ENCODE measurements at regions not wholly inside any gene's neighbourhood (a gene's known extent, or its start where the extent isn't known, plus 50 kb on each side); places are given as distances from the start of the nearest gene placed in this dataset.
A peak's percentile ranks its signal among the peaks of the same experiment; 100 is the strongest.

DNA sequence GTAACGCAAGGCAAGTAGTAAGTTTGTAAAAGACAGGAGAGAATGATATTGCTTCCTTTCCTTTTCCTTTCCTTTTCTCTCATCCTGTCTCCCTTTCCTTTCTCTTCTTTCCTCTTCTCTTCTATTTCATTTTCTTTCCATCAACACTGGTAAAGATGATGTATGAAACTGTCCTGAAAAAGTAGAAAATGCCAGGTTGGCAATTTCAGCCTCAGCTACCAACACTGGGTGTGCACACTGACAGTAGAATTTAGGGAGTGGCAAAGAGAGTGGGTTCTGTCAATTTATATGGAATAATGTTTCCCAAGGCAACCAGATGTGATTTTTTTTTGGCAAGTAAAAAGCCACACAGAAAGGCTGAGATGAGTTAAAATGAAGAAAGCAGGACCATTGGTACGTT, 155.7 kb upstream of the ZRANB2 start:
- H3K4me3 ChIP-seq (ENCODE audit: low read depth, low read length): no peak overlapping the region
- DNase-seq (ENCODE audit: low read depth) (no peak), FAIRE-seq (no peak)
- TF ChIP-seq, protein P1, sequence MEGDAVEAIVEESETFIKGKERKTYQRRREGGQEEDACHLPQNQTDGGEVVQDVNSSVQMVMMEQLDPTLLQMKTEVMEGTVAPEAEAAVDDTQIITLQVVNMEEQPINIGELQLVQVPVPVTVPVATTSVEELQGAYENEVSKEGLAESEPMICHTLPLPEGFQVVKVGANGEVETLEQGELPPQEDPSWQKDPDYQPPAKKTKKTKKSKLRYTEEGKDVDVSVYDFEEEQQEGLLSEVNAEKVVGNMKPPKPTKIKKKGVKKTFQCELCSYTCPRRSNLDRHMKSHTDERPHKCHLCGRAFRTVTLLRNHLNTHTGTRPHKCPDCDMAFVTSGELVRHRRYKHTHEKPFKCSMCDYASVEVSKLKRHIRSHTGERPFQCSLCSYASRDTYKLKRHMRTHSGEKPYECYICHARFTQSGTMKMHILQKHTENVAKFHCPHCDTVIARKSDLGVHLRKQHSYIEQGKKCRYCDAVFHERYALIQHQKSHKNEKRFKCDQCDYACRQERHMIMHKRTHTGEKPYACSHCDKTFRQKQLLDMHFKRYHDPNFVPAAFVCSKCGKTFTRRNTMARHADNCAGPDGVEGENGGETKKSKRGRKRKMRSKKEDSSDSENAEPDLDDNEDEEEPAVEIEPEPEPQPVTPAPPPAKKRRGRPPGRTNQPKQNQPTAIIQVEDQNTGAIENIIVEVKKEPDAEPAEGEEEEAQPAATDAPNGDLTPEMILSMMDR (IDR thresholded peaks at IDR 0.05; ENCODE audit: insufficient read depth, low read length, severe bottlenecking): no peak
- H3K36me3 ChIP-seq (ENCODE audit: control insufficient read depth, insufficient read depth, low read length): no peaks in the 10 kb centered on the region
- no peaks in the 10 kb centered on the region for H3K27me3 ChIP-seq (ENCODE audit: control insufficient read depth, insufficient read depth, low read length)

GRCh38 chr1:71233645-71234044, 152.8 kb upstream of the ZRANB2 start:
- no peak overlapping the region for H3K4me3 ChIP-seq (ENCODE audit: low read depth, low read length)
- H3K27me3 ChIP-seq (ENCODE audit: control insufficient read depth, insufficient read depth, low read length): no peaks in the 10 kb centered on the region
- DNase-seq (ENCODE audit: low read depth): no peak
- TF ChIP-seq, protein P1 (IDR thresholded peaks at IDR 0.05; ENCODE audit: insufficient read depth, low read length, severe bottlenecking): no peak
- H3K36me3 ChIP-seq (ENCODE audit: control insufficient read depth, insufficient read depth, low read length): no peaks in the 10 kb centered on the region
- no peak for FAIRE-seq

- H3K27me3 ChIP-seq (ENCODE audit: control insufficient read depth, insufficient read depth, low read length): no peaks in the 10 kb centered on the region
- no peak for DNase-seq (ENCODE audit: low read depth)
- H3K36me3 ChIP-seq (ENCODE audit: control insufficient read depth, insufficient read depth, low read length): no peaks in the 10 kb centered on the region
- TF ChIP-seq, protein P1 (IDR thresholded peaks at IDR 0.05; ENCODE audit: insufficient read depth, low read length, severe bottlenecking): no peak
- no peak overlapping the region for H3K4me3 ChIP-seq (ENCODE audit: low read depth, low read length)
- FAIRE-seq: no peak
Observed at GRCh38 chr1:71232786-71233185, 152.0 kb upstream of the ZRANB2 start.

GRCh38 chr1:71232166-71232763, 151.4 kb upstream of the ZRANB2 start:
- TF ChIP-seq, protein P1 (IDR thresholded peaks at IDR 0.05; ENCODE audit: insufficient read depth, low read length, severe bottlenecking): no peak
- FAIRE-seq: no peak
- Histone ChIP-seq H3K4me3 (ENCODE audit: low read depth, low read length) (no peak overlapping the region), H3K27me3 (ENCODE audit: control insufficient read depth, insufficient read depth, low read length) (no peaks in the 10 kb centered on the region), H3K36me3 (ENCODE audit: control insufficient read depth, insufficient read depth, low read length) (no peaks in the 10 kb centered on the region)
- DNase-seq (ENCODE audit: low read depth): no peak

- FAIRE-seq: no peak
- H3K27me3 ChIP-seq (ENCODE audit: control insufficient read depth, insufficient read depth, low read length): no peaks in the 10 kb centered on the region
- peak; percentile 79 for DNase-seq (ENCODE audit: low read depth)
- TF ChIP-seq, protein P1 (IDR thresholded peaks at IDR 0.05; ENCODE audit: insufficient read depth, low read length, severe bottlenecking): no peak
- H3K4me3 ChIP-seq (ENCODE audit: low read depth, low read length): no peak overlapping the region
- H3K36me3 ChIP-seq (ENCODE audit: control insufficient read depth, insufficient read depth, low read length): no peaks in the 10 kb centered on the region
Observed at GRCh38 chr1:71231751-71232150, 150.9 kb upstream of the ZRANB2 start.

DNA sequence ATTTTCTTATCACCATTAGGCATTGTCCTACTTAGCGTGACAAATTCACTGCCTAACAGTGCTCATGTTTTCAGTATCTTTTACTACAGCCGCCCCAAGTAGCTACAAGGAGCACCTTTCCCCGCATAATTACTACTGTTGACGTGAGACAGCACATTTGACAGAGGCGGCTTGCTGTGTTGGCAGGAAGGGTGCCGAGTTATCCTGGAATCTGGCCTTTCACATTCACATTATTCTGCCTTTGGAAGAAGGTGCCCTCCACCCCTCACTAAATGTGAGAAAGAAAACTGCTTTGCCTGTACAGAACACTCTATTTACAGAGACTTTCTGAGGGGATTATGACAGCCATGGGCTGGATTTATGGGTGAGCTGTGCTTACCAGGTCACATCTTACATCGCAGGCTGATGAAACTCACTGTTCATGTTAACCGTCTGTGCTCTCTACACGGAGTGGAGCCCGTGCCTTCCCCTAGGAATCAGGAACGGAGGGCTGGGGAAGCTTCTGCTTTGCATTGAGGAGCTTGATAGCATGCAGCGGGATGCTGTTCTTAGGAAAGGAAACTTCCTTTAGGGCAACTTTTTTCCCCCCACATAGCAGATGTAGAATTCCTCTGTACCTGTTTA, 148.0 kb upstream of the ZRANB2 start:
- Histone ChIP-seq H3K27me3 (ENCODE audit: control insufficient read depth, insufficient read depth, low read length) (no peaks in the 10 kb centered on the region), H3K36me3 (ENCODE audit: control insufficient read depth, insufficient read depth, low read length) (no peaks in the 10 kb centered on the region), H3K4me3 (ENCODE audit: low read depth, low read length) (no peak overlapping the region)
- no peak for DNase-seq (ENCODE audit: low read depth)
- no peak for FAIRE-seq
- TF ChIP-seq, protein P1 (IDR thresholded peaks at IDR 0.05; ENCODE audit: insufficient read depth, low read length, severe bottlenecking): no peak
